Natural killer cell (primary cell): ENCODE measurements at regions not wholly inside any gene's neighbourhood (a gene's known extent, or its start where the extent isn't known, plus 50 kb on each side); places are given as distances from the start of the nearest gene placed in this dataset.

Source experiments
- ATAC-seq, 3 donors: fragments of 150-1000 bp in 2 of 3; fragments of 200-7000 bp in 1 of 3; cut with Tn5 transposase; 1 replicate in 1 of 3; 2 replicates in 2 of 3; pipeline ENCODE4 v1.10.0; 2021; ENCODE audit warnings: mild to moderate bottlenecking in 2 of 3, moderate library complexity in 2 of 3
- DNase-seq, 2 donors: peaks; one replicate each; pipeline versions ENCODE4 v3.0.0 to v3.0.0-alpha.2; 2013 to 2021; ENCODE audit warnings: mixed read lengths in 1 of 2
- H3K27ac ChIP-seq: one replicate; pipeline ENCODE4 v1.5.1; 2013; ENCODE audit warnings: mild to moderate bottlenecking, low read length
- H3K27me3 ChIP-seq: one replicate; pipeline ENCODE4 v1.6.1; 2013; ENCODE audit warnings: low read length; ENCODE audit not compliant: control insufficient read depth, insufficient read depth
- H3K36me3 ChIP-seq: one replicate; pipeline ENCODE4 v1.6.1; 2013; ENCODE audit warnings: low read length; ENCODE audit not compliant: control insufficient read depth, insufficient read depth
- H3K4me1 ChIP-seq: one replicate; pipeline ENCODE4 v1.6.1; 2013; ENCODE audit warnings: low read length; ENCODE audit not compliant: control insufficient read depth, insufficient read depth
- H3K4me3 ChIP-seq: one replicate; pipeline ENCODE4 v1.5.1; 2013; ENCODE audit warnings: low read length
- H3K9me3 ChIP-seq: one replicate; pipeline ENCODE4 v1.6.1; 2013; ENCODE audit warnings: low read length; ENCODE audit not compliant: control insufficient read depth, insufficient read depth
- H3K27ac Mint-ChIP-seq, 2 donors: one replicate each; pipeline ENCODE4 v1.8.0; 2022; ENCODE audit warnings: mild to moderate bottlenecking in 2 of 2, mixed read lengths in 2 of 2, moderate library complexity in 1 of 2
- H3K27me3 Mint-ChIP-seq, 2 donors: one replicate each; pipeline ENCODE4 v1.8.0; 2022; ENCODE audit warnings: low read depth in 2 of 2, mixed read lengths in 2 of 2
- H3K36me3 Mint-ChIP-seq: one replicate; pipeline ENCODE4 v1.8.0; 2022; ENCODE audit warnings: mixed read lengths
- H3K4me1 Mint-ChIP-seq, 2 donors: one replicate each; pipeline ENCODE4 v1.8.0; 2022; ENCODE audit warnings: mixed read lengths in 2 of 2
- H3K4me3 Mint-ChIP-seq: one replicate; pipeline ENCODE4 v1.8.0; 2022; ENCODE audit warnings: mild to moderate bottlenecking, moderate library complexity, mixed read lengths
- H3K9me3 Mint-ChIP-seq, 2 donors: one replicate each; pipeline ENCODE4 v1.8.0; 2022; ENCODE audit warnings: mixed read lengths in 2 of 2
- WGBS: methylation state at CpG from one replicate; pipeline ENCODE4 v1.1.7; 2013; ENCODE audit warnings: missing lambda C conversion rate; ENCODE audit not compliant: insufficient coverage; 5-methylcytosine and 5-hydroxymethylcytosine counted together
- intact Hi-C: fragments of 100-400 bp; cut with micrococcal nuclease; formaldehyde crosslinking; loops from one replicate; pipeline ENCODE4 v1.14.2; 2022
- TF ChIP-seq, protein P1 (sequence below): fragments of 200-600 bp; IDR thresholded peaks from one replicate; pipeline ENCODE4 v1.8.0; 2022; ENCODE audit warnings: antibody characterized with exemption

DNA sequence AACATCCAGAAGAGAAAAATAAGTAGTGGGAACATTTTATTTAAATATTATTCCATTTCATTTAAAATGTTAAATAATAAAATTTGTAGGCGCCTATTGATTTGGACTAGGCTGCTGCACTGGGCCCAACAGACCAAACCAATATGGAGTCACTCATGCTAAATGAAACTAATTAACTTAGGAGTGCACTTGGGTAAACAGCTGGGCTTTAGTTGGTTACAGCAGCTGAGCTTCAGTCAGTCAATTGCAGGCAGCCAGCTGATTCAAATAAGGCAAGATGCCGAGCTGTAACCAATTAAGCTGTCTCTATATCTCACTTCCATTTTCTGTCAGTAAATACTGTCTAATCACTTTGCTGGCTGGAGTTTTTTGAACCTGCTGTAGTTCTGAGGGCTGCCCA is 102.1 kb upstream of the WDR11 start:
- no peak overlapping the region for H3K27ac ChIP-seq
- no peaks in the 10 kb centered on the region for H3K27me3 ChIP-seq
- intact Hi-C loops = no loop called here
- H3K4me3 Mint-ChIP-seq = no peak overlapping the region
- H3K4me1 Mint-ChIP-seq = peaks cover 0 to 6% of the 10 kb centered on the region in 2 donors
- H3K36me3 Mint-ChIP-seq = no peaks in the 10 kb centered on the region
- DNase-seq = no peak
- no peaks in the 10 kb centered on the region for H3K9me3 Mint-ChIP-seq
- H3K4me1 ChIP-seq = no peaks in the 10 kb centered on the region
- H3K9me3 ChIP-seq = no peaks in the 10 kb centered on the region
- no peak overlapping the region for H3K4me3 ChIP-seq
- H3K36me3 ChIP-seq = no peaks in the 10 kb centered on the region
- no peak for ATAC-seq
- no peak overlapping the region for H3K27ac Mint-ChIP-seq
- TF ChIP-seq, protein P1, sequence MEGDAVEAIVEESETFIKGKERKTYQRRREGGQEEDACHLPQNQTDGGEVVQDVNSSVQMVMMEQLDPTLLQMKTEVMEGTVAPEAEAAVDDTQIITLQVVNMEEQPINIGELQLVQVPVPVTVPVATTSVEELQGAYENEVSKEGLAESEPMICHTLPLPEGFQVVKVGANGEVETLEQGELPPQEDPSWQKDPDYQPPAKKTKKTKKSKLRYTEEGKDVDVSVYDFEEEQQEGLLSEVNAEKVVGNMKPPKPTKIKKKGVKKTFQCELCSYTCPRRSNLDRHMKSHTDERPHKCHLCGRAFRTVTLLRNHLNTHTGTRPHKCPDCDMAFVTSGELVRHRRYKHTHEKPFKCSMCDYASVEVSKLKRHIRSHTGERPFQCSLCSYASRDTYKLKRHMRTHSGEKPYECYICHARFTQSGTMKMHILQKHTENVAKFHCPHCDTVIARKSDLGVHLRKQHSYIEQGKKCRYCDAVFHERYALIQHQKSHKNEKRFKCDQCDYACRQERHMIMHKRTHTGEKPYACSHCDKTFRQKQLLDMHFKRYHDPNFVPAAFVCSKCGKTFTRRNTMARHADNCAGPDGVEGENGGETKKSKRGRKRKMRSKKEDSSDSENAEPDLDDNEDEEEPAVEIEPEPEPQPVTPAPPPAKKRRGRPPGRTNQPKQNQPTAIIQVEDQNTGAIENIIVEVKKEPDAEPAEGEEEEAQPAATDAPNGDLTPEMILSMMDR = no peak
- WGBS = 57% methylated on average over 2 of the region's 2 CpGs
- H3K27me3 Mint-ChIP-seq = peaks cover 34 to 65% of the 10 kb centered on the region in 2 donors

DNA sequence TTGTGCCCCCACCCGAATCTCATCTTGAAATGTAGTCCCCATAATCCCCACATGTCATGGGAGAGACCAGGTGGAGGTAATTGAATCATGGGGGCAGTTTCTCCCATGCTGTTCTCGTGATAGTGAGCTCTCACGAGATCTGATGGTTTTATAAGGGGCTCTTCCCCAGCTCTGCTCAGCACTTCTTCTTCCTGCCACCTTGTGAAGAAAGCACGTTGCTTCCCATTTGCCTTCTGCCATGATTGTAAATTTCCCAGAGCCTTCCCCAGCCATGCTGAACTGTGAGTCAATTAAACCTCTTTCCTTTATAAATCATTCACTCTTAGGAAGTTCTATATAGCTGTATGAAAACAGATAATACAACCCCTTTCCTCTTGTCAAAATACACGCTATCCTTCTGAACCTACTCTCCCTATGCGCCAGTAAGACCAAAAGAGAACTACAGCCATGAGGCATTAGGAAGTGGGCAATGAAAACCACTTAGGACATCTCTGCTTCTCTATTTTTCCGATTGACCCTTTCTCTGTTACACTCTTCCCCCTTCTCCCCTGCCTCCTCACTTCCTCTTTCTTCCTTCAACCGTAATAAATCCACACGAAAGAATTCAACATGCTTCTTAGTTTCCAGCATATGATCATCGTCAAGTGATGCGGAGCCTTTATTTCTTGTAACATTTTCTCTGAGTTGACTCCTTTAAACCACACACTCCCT is 101.2 kb upstream of the WDR11 start:
- whole genome bisulfite sequencing = 15% methylated on average over 10 of the region's 11 CpGs

DNA sequence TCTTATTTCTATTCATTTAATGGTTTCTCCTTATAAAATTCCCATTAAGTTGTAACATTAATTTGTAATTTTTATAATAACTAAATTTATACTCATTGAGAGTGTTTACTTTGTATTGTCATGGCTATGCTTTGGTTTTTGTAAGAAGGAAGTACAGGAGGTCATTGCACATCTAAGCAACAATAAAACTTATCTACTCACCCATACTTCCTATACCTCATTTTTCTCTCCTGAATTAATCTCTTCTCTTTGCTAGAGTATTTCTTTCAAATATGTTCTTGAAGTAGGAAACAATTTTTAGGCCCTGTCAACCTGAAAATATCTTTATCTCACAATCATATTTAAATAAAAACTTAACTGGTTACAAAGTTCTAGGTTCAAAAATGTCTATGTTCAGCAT is 95.4 kb upstream of the WDR11 start:
- Histone ChIP-seq H3K27ac (no peak overlapping the region), H3K9me3 (no peaks in the 10 kb centered on the region), H3K27me3 (peaks cover 4% of the 10 kb centered on the region), H3K4me3 (no peak overlapping the region), H3K4me1 (no peaks in the 10 kb centered on the region), H3K36me3 (no peaks in the 10 kb centered on the region)
- Mint-ChIP-seq H3K27ac (no peak overlapping the region), H3K4me1 (no peaks in the 10 kb centered on the region), H3K27me3 (peaks cover 25 to 47% of the 10 kb centered on the region in 2 donors), H3K36me3 (no peaks in the 10 kb centered on the region), H3K9me3 (no peaks in the 10 kb centered on the region), H3K4me3 (no peak overlapping the region)
- ATAC-seq (no peak), DNase-seq (no peak)
- intact Hi-C loops = no loop called here
- TF ChIP-seq, protein P1 = no peak

More for the DNA sequence above, 101.2 kb upstream of the WDR11 start:
- Mint-ChIP-seq H3K9me3 (no peaks in the 10 kb centered on the region), H3K4me3 (no peak overlapping the region), H3K4me1 (peaks cover 0 to 6% of the 10 kb centered on the region in 2 donors), H3K27ac (no peak overlapping the region), H3K27me3 (peaks cover 26 to 55% of the 10 kb centered on the region in 2 donors), H3K36me3 (no peaks in the 10 kb centered on the region)
- no peak for DNase-seq
- H3K27ac ChIP-seq = no peak overlapping the region
- no peaks in the 10 kb centered on the region for H3K9me3 ChIP-seq
- H3K36me3 ChIP-seq = no peaks in the 10 kb centered on the region
- intact Hi-C loops = no loop called here
- H3K4me1 ChIP-seq = no peaks in the 10 kb centered on the region
- TF ChIP-seq, protein P1 = no peak
- ATAC-seq = no peak
- H3K27me3 ChIP-seq = no peaks in the 10 kb centered on the region
- no peak overlapping the region for H3K4me3 ChIP-seq

DNA sequence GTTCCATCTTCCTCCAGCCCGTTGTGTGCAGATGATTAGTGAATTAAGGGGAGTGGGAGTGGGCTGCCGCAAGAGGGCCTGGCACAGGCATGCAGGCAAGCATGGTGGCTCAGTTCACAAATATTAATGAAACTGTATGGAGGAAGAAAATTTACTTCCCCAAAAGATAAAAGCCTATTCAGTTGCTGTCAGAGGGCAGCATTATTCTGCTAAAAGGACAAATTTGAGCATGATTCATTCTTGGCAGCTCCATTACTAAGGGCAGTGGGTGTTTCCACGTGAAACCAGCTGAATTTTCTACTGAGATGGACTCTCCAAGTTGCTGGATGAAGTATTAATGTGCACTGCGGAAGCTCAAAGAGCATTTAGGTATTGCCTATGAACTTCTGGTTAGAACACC is 90.9 kb upstream of the WDR11 start:
- no peaks in the 10 kb centered on the region for H3K4me1 ChIP-seq
- TF ChIP-seq, protein P1 = no peak
- peaks cover 17 to 33% of the 10 kb centered on the region in 2 donors for H3K27me3 Mint-ChIP-seq
- no peak overlapping the region for H3K27ac ChIP-seq
- ATAC-seq (no peak), DNase-seq (no peak)
- H3K4me1 Mint-ChIP-seq = no peaks in the 10 kb centered on the region
- no peak overlapping the region for H3K4me3 Mint-ChIP-seq
- 73% methylated on average over 4 of the region's 4 CpGs for WGBS
- peaks cover 4% of the 10 kb centered on the region for H3K27me3 ChIP-seq
- intact Hi-C loops = no loop called here
- no peaks in the 10 kb centered on the region for H3K36me3 ChIP-seq
- no peak overlapping the region for H3K27ac Mint-ChIP-seq
- no peaks in the 10 kb centered on the region for H3K9me3 ChIP-seq
- H3K36me3 Mint-ChIP-seq = no peaks in the 10 kb centered on the region
- no peak overlapping the region for H3K4me3 ChIP-seq
- no peaks in the 10 kb centered on the region for H3K9me3 Mint-ChIP-seq
